GM19025 (cell line): ENCODE measurements at regions not wholly inside any gene's neighbourhood (a gene's known extent, or its start where the extent isn't known, plus 50 kb on each side); places are given as distances from the start of the nearest gene placed in this dataset.

Source experiments
- ATAC-seq: cut with Tn5 transposase; IDR thresholded peaks from one replicate; pipeline ENCODE4 v1.9.1; 2021; ENCODE audit warnings: mild to moderate bottlenecking, low read depth, moderate library complexity; ENCODE audit not compliant: unreplicated experiment

- ATAC-seq, result no peak
These were observed 1198.9 kb upstream of the PCDH7 start for GRCh38 chr4:29521281-29521680.

DNA sequence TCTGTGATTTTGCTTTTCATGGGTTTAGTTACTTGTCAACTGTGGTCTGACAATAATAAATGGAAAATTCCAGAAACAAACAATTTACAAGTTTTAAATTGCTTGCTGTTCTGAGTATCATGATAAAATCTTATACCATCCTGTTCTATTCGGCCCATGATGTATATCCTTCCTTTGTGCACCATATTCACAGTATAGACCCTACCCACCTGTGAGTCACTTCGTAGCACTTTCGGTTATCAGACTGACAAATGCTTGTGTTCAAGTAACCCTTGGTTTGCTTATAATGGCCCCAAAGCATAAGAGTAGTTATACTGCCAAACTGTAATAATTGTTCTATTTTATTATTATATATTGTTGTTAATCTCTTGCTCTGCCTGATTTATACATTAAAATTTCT is 1183.4 kb upstream of the PCDH7 start:
- ATAC-seq, result no peak

DNA sequence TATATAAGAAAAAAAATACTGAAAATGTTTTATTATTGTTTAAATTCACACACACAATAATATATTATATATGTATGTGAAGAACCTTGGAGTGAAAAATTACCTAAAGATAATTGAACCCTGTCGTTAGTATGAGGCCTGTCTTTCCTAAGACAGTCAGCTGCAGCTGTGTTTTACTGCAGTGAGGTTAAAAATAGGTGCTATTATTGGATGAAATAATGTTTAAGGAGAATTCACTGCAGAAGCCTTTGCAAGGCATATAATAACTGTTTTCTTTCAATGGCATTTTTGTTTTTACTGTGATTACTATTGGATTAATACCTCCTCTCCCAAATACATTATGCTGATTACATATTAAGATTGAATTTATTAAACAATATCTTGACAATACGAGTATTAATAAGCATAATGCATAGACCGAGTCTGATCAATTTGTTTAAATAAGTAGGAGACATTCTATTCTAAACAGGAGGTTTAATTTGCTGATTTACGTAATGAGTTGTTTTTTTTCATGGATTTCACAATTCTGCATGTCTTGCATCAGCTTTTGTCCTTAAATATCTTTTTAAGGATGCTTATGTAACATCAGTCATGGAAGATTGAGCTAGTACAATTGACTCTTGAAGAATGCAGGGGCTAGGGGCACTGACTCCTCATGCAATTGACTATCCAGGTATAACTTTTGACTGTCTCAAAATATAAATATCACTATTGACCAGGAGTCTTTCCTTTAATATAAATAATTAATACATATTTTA is 1181.1 kb upstream of the PCDH7 start:
- ATAC-seq, result no peak

DNA sequence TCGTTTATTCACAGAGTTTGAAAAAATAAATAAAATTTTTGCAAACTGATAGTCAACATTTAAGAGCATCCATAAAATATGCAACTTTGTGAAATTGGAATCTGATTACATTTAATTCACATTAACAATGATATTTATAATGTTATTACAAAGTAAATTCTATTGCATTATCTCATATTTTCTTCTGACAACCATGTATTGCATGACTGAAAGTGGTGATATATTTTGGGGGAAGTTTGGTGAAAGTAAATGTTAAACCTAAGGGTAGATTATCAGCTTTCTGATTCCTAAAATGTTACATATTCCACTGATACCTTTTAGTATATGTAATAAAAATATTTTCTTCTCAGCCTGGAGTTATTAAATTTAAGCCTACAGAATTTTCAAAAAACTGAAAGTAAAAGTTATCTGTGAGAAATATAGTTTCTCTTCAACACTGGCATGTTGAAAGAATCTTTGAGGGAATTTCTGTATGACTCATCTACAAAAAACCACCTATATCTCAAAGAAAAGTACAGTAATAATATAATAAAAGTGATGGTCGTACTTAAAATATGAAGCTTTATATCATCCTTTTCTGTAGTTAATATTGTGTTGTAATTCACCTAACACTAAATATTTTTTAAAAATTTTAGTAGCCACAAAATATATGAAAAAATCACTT is 1179.6 kb upstream of the PCDH7 start:
- peak; percentile 53 for ATAC-seq

GRCh38 chr4:29541757-29542156 is 1178.4 kb upstream of the PCDH7 start:
- ATAC-seq, result no peak

- ATAC-seq, result no peak
These were observed 1170.8 kb upstream of the PCDH7 start for GRCh38 chr4:29549342-29549741.

DNA sequence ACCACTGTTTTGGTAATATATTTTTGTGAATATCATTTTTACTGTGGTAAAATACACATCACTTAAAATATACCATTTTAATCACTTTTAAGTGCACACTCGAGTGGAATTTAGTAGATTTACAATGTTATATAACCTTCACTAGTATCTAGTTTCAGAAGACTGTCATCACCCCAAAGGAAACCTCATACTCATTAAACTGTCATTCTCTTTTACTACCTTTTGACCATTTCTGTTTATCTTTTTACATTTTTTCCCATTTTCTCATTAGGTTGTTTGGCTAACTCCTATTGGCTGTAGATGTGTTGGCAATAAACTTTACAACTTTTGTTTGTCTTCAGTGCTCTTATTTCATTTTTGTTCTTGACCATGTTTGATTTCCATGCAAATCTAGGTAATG is 1168.3 kb upstream of the PCDH7 start:
- ATAC-seq, result no peak

DNA sequence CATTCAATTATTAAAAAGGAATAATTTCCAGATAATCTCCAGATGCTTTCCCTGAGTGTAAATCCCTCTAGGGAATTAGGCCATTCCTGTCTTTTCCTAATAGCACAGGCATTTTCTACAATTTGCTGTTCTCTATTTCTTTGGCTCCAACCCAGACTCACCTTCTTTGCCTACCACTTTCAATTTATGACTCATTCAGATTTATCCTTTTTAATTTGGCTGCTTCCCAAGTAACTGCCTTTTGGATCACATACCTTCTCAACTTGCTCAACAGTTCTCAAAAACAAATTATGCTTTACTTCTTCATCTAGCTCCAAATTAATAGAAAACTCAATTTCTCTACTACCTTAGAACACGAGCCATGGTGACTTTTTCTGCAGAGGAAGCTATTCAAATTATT is 1166.3 kb upstream of the PCDH7 start:
- ATAC-seq, result no peak

GRCh38 chr4:29558789-29559188 is 1161.4 kb upstream of the PCDH7 start:
- no peak for ATAC-seq

GRCh38 chr4:29559286-29559685 is 1160.9 kb upstream of the PCDH7 start:
- ATAC-seq, result no peak

DNA sequence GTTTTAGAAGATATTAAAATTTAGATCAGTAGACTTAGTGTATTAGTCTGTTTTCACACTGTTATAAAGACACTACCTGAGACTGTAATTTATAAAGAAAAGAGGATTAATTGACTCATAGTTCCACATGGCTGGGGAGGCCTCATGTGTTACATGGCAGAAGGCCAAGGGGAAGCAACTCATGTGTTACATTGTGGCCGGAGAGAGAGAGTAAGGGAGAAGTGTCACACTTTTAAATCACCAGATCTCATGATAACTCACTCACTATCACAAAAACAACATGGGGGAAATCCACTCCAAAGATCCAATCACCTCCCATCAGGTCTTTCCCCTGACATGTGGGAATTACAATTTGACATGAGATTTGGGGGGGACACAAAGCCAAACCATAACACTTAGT is 1159.7 kb upstream of the PCDH7 start:
- ATAC-seq, result no peak

DNA sequence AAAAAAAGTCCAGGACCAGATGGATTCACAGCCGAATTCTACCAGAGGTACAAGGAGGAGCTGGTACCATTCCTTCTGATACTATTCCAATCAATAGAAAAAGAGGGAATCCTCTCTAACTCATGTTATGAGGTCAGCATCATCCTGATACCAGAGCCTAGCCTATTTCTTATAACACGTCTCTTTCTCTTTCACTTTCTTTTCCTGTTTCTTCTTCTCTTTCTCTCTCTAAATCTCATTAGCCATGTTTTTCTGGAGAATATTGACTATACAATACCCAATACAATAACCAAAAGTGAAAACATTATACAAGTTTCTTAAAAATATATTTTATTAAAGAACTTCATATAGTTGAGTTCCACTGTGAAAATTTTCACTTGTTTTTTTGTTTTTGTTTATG is 1154.9 kb upstream of the PCDH7 start:
- no peak for ATAC-seq

- ATAC-seq, result no peak
These were observed 1153.8 kb upstream of the PCDH7 start for GRCh38 chr4:29566371-29566770.

- no peak for ATAC-seq
These were observed 1148.8 kb upstream of the PCDH7 start for GRCh38 chr4:29571322-29571721.

DNA sequence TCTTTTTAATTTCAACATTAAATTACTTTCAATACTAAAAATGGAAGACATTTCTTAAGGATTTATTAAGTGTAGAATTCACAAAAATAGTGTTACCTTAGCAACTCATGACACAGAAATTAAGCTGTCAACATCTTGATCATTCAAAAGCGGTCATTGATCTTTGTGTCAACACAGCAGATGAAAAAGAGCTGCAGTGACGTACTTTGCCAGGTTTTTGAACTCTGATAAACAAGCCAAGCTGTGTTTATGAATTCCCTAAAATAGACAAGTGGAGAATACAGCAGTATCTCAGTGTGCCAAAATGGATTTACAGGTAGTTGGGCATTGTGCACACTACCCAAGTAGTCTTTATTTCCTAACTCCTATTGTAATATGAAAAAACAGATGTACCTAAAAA is 1141.8 kb upstream of the PCDH7 start:
- ATAC-seq, result no peak

GRCh38 chr4:29581457-29581856 is 1138.7 kb upstream of the PCDH7 start:
- ATAC-seq, result no peak

- no peak for ATAC-seq
These were observed 1131.6 kb upstream of the PCDH7 start for GRCh38 chr4:29588617-29589016.

GRCh38 chr4:29596228-29596627 is 1123.9 kb upstream of the PCDH7 start:
- ATAC-seq, result no peak

GRCh38 chr4:29619168-29619567 is 1101.0 kb upstream of the PCDH7 start:
- no peak for ATAC-seq

DNA sequence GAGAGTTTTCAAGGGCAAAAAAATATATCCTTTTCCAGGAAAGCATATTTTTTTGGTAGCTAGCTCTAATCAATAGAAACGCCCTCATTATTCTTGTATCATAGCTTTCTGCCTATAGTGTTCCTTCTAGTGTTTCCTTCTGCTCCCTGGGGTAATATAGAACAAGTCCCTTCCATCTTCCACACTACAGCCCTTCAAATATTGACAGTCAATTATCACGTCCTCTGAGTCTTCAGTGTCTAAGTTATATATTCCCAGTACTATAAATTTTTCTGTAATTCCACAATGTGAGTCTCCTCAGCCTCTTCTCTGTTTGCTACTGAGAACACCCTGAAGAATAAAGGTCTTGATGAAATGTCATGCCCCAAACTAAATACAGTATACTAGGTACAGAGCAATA is 1088.0 kb upstream of the PCDH7 start:
- ATAC-seq, result no peak

DNA sequence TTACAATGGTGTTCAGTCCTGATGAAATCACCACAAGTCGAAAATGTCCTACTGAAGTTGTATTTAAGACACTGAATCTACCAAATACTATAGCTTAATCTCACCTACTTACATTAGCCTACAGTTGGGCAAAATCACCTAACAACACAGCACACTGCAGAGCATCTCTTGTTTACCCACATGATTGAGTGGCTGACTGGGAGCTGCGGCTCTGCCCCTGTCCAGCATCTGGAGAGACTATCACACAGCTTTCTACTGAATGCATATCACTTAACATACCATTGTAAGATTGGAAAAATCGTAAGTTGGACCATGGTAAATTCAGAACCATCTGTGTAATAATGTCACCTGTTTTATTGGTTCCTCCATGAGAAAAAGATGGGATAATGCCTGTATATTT is 1083.2 kb upstream of the PCDH7 start:
- no peak for ATAC-seq

- no peak for ATAC-seq
These were observed 1066.9 kb upstream of the PCDH7 start for GRCh38 chr4:29653221-29653620.
